VCaP (cell line): ENCODE measurements at regions not wholly inside any gene's neighbourhood (a gene's known extent, or its start where the extent isn't known, plus 50 kb on each side); places are given as distances from the start of the nearest gene placed in this dataset.
"Not testable (repeated sequence)": the region's sequence is repeated elsewhere in the genome, so short reads cannot be mapped to it uniquely, and the experiment has no call there.

ENCODE experiments used
- H3K27ac ChIP-seq: fragments of 450-650 bp; 2 replicates; pipeline ENCODE4 v1.5.1; 2017
- TF ChIP-seq, protein P1 (sequence below): fragments of 450-650 bp; conservative IDR thresholded peaks from 2 replicates; pipeline ENCODE4 v1.5.1; 2017; ENCODE audit warnings: mild to moderate bottlenecking, moderate library complexity

DNA sequence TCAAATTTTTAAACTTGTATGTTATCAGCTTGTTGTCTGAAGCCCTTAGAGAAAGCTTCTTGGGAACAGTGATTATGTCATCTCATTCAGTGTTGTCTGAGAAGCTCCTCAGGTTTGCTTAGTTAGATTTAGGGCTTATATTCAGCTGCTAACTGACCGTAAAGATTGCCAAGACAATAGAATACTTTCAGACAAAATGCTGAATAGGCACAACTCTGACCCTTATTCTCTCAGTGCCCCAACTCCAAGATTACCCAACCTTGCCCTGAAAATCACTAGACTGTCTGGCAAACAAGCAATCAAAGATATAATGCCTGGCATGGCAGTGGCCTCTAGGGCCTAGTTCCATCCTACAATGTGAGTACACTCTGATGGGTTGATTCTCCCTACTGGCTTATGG, 950.5 kb upstream of the HS3ST1 start:
- H3K27ac ChIP-seq, result no peak overlapping the region
- TF ChIP-seq, protein P1, sequence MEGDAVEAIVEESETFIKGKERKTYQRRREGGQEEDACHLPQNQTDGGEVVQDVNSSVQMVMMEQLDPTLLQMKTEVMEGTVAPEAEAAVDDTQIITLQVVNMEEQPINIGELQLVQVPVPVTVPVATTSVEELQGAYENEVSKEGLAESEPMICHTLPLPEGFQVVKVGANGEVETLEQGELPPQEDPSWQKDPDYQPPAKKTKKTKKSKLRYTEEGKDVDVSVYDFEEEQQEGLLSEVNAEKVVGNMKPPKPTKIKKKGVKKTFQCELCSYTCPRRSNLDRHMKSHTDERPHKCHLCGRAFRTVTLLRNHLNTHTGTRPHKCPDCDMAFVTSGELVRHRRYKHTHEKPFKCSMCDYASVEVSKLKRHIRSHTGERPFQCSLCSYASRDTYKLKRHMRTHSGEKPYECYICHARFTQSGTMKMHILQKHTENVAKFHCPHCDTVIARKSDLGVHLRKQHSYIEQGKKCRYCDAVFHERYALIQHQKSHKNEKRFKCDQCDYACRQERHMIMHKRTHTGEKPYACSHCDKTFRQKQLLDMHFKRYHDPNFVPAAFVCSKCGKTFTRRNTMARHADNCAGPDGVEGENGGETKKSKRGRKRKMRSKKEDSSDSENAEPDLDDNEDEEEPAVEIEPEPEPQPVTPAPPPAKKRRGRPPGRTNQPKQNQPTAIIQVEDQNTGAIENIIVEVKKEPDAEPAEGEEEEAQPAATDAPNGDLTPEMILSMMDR, result no peak

GRCh38 chr4:12375805-12376204, 947.1 kb upstream of the HS3ST1 start:
- TF ChIP-seq, protein P1, result no peak
- H3K27ac ChIP-seq, result no peak overlapping the region

DNA sequence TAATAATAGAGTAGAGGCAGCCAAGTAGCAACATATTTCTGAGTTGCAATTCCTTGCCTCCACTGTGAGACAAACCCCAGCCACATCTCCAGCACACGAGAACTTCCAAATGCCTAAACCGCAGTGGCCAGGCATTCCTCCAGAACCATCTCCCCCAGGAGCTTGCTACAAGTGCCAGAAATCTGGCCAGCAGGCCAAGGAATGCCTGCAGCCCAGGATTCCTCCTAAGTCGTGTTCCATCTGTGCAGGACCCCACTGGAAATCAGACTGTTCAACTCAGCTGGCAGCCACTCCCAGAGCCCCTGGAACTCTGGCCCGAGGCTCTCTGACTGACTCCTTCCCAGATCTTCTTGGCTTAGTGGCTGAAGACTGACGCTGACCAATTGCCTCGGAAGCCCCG, 937.2 kb upstream of the HS3ST1 start:
- H3K27ac ChIP-seq, result not testable (repeated sequence)

- TF ChIP-seq, protein P1, result no peak
- no peak overlapping the region for H3K27ac ChIP-seq
These were observed 931.7 kb upstream of the HS3ST1 start for GRCh38 chr4:12360391-12360790.

GRCh38 chr4:12359420-12359819, 930.7 kb upstream of the HS3ST1 start:
- TF ChIP-seq, protein P1, result no peak
- no peak overlapping the region for H3K27ac ChIP-seq

DNA sequence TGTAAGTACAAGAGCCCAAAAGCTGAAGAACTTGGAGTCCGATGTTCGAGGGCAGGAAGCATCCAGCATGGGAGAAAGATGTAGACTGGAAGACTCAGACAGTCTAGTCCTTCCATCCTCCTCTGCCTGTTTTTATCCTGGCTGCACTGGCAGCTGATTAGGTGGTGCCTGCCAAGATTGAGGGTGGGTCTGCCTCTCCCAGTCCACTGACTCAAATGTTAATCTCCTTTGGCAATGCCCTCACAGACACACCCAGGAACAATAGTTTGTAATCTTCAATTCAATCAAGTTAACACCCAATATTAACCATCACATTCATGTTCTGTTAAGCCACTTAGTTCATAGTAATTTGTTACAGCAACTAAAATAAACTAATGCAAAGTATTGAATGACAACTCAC, 904.4 kb upstream of the HS3ST1 start:
- not testable (repeated sequence) for H3K27ac ChIP-seq

DNA sequence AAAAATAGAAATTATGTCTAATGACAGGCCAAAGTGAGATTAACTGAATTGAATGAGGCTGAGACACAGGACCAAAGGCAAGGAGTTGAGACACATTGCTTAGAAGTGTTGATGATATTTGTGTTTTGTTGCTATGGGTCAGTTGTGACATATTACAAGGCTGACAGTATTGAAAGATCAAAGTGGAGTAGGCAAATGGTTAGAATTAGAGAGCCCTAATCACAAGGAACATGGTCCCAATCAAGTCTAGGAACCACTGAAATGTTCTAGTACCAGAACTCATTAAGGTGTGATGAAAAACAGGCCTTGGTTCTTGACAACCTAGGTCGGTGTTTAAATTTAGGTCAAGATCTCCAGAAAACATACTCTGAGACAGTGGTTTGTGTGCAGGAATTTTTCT, 896.3 kb upstream of the HS3ST1 start:
- TF ChIP-seq, protein P1, result no peak
- H3K27ac ChIP-seq, result no peak overlapping the region

- H3K27ac ChIP-seq, result no peak overlapping the region
- TF ChIP-seq, protein P1, result no peak
These were observed 891.1 kb upstream of the HS3ST1 start for GRCh38 chr4:12319765-12320164.

DNA sequence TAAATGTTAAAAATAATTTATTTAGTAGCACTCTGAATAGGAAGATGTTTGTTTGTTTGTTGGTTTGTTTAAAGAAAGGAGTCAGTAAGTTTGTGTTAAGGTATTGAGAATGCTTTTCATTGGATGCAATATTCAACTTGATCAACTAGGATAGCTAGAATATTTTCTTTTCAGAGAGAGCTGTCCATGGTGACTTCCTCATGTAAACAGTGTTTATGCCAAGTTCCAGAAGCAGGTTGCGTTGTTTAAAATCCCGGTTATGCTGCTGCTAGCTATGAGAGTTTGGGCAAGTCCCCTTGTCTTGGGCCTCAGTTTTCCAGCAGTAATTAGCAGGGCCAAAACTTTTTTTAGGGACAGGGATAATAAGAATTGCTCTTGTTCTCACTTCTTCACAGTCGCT, 876.2 kb upstream of the HS3ST1 start:
- TF ChIP-seq, protein P1, result no peak
- H3K27ac ChIP-seq, result no peak overlapping the region
